HG02759 (cell line): ENCODE measurements at regions not wholly inside any gene's neighbourhood (a gene's known extent, or its start where the extent isn't known, plus 50 kb on each side); places are given as distances from the start of the nearest gene placed in this dataset.

Source experiments
- ATAC-seq: cut with Tn5 transposase; IDR thresholded peaks from one replicate; pipeline ENCODE4 v1.9.1; 2021; ENCODE audit warnings: mild to moderate bottlenecking, moderate library complexity; ENCODE audit not compliant: unreplicated experiment

DNA sequence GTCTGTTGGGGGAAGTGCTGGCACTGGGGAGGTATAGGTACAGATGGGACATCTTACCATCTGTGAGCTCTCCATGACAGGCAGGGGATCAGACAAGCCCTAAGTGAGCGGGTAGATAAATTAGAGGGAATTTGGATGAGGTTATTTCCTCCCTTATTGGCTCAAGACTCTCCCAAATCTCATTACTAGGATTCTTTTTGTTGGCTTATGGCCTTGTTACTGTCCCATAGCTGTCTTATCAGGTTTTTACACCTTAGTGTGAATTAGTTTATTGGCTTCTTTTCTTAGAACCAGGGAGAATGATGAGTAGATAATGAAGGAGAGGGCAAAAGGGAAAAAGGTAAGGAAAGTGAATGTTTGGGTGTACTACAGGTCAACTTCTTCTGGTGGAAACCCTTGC lies 191.1 kb upstream of the PRICKLE1 start:
- ATAC-seq = no peak

- ATAC-seq = no peak
Observed at GRCh38 chr12:42779186-42779859, 189.8 kb upstream of the PRICKLE1 start.

GRCh38 chr12:42776396-42776795 lies 186.8 kb upstream of the PRICKLE1 start:
- ATAC-seq = no peak

- no peak for ATAC-seq
Observed at GRCh38 chr12:42774238-42774637, 184.7 kb upstream of the PRICKLE1 start.

GRCh38 chr12:42770261-42770660 lies 180.7 kb upstream of the PRICKLE1 start:
- ATAC-seq = no peak

- no peak for ATAC-seq
Observed at GRCh38 chr12:42769455-42769854, 179.9 kb upstream of the PRICKLE1 start.

DNA sequence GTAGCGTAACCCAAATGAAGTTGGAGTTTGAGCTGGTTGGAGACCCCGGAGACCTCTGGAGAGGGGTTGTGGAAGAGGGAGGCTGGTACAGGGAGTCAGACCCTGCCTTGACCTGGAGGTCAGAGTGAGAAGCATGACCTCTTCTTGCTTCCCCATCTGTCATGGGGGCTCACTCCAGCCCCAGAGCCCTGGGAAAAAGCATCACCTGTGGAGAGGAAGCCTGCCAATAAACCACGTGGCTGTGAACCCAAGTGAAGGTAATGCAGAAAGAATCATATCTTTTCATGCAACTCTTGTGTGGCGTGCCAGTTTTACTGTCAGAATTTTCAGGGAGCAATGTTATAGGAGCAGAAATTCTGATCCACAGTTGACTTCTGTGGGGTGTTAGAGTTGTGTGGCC lies 178.5 kb upstream of the PRICKLE1 start:
- ATAC-seq = no peak

DNA sequence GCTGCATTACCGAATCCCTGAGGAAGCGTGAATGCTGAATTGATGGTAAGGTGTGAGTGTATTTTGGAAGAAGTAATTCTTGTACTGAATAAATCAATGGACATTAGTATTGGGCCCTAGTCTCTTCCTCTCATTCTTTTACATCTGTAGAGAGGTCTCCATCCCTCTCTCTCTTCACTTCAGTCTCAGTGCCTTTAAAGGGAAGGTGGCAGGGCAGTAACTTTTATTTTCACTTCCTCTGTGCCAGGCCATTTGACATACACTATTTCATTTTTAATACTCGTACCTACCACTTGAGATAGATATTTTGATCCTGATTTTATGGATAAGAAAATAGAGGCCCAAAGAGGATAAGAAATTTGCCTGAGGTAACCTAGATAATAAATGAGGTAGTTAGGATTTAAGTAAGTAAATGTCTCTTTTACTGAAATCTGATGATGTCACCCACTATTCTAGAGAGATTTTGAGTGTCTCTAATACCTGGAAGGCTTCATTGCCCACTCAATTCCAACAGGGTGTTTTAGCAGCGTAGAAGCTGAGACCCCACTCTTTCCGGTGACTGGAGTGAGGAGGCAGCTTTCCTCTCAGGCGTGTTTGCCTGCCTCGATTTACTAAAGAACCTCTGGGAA lies 177.9 kb upstream of the PRICKLE1 start:
- ATAC-seq = no peak

- no peak for ATAC-seq
Observed at GRCh38 chr12:42766754-42767153, 177.2 kb upstream of the PRICKLE1 start.

DNA sequence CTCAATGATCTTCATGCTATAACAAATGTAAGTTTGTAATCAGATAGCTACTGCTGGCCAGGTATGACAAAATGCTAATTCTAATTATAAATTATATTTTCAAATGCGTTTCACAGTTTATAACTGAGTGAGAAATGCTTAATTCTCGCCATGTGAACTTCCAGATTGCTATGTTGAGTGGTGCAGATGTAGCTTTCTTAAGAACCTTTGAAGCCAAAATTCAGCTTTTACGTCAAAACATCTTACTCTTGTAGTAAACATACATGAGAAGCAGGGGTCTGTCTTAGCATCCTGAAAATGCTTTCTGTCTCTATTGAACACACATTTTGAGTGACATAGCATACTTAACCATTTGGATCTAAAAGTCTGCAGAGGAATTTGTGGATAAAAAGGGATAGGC lies 176.5 kb upstream of the PRICKLE1 start:
- ATAC-seq = no peak

- ATAC-seq = no peak
Observed at GRCh38 chr12:42763682-42764081, 174.1 kb upstream of the PRICKLE1 start.

- ATAC-seq = peak; percentile 7
Observed at GRCh38 chr12:42762395-42762925, 172.9 kb upstream of the PRICKLE1 start.

- ATAC-seq = no peak
Observed at GRCh38 chr12:42761601-42762350, 172.2 kb upstream of the PRICKLE1 start.

GRCh38 chr12:42761086-42761485 lies 171.5 kb upstream of the PRICKLE1 start:
- no peak for ATAC-seq

DNA sequence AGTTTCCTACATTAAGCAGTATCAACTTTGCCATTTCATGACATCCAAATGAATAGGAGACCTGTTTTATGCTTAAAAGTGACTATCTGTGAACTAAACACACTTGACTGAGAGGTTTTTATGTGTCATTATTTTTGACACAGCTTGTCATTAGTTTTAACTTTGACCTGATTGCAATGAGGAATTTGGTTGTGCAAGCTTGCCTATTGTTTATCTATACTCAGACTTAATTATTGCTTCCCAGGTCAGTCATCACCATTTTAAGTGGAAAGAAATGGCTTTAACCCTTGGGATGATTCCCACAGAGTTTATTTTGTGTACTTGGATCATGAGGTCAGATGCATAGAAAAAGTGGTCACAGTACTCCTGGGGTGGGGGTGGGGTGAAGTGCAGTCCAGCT lies 171.0 kb upstream of the PRICKLE1 start:
- no peak for ATAC-seq

GRCh38 chr12:42759622-42760273 lies 170.2 kb upstream of the PRICKLE1 start:
- ATAC-seq = no peak

DNA sequence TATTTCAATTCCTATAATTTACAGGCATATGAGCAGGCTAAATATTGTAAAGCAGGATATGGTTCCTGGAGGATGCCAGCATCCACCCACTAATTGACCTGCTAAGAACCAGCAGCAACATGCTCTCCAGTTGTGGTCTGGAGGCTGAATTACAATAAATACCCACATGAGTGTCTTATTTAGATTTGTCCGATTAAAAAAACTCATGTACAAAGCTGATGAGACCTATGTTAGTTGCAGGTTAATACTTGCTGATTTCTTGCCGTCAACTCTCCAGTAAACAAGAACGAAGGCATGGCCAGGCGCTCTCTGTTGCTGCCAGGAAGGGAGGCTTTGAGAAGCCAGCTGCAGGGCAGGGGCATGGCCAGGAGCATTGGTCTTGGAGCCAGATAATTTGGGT lies 169.3 kb upstream of the PRICKLE1 start:
- ATAC-seq = no peak

DNA sequence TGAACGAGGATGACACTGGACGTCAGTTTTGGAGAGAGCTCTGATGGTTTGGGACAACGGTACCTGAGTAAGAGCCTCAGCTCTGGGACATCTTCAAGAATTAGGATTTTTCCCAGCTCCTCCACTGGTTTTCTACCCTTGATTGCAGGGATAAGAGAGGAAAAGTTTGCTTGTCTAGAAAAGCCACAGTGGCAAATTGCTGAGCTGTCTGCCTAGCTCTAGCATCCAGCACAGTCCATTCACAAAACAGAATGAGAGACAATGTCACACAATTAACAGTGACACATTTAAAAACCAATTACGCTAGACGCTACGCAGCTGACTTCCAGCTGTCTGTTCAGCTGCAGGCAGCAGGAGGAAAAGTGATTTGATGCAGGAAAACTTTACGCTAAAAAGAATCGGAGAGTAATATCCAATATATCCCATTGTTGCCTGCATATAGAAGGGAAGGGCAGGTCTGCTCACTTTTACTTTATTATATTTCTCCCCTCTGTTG lies 168.1 kb upstream of the PRICKLE1 start:
- no peak for ATAC-seq

GRCh38 chr12:42756841-42757623 lies 167.5 kb upstream of the PRICKLE1 start:
- peak; percentile 66 for ATAC-seq

- ATAC-seq = no peak
Observed at GRCh38 chr12:42750356-42750755, 160.8 kb upstream of the PRICKLE1 start.
